COLO668 (cell line): ENCODE measurements at regions not wholly inside any gene's neighbourhood (a gene's known extent, or its start where the extent isn't known, plus 50 kb on each side); places are given as distances from the start of the nearest gene placed in this dataset.

Experiments
- DNase-seq: peaks from one replicate; lab custom pipeline; 2025; ENCODE audit not compliant: unreplicated experiment; lab: John Stamatoyannopoulos, UW

DNA sequence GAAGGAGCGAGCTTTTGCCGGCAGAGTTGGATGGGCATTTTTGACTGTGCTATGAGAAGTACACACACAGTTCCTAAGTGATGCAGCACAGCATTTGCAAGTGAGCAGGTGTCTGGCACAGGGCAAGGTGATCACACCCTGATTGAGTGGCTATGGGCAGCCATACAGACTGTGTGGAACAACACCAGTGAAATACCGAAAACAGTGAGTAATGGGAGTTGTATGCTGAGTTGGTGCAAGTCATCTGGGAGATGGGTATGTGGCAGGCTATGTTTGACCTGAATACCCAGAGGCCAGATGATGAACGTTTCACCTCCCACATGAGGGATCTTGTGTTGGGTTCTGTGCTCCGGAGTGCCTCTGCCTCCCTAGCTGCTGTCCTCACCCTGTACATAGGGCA is 53.5 kb upstream of the TIPARP start:
- no peak for DNase-seq

- peak; percentile 47 for DNase-seq
Measured at GRCh38 chr3:156620260-156620659, 54.1 kb upstream of the TIPARP start.

DNA sequence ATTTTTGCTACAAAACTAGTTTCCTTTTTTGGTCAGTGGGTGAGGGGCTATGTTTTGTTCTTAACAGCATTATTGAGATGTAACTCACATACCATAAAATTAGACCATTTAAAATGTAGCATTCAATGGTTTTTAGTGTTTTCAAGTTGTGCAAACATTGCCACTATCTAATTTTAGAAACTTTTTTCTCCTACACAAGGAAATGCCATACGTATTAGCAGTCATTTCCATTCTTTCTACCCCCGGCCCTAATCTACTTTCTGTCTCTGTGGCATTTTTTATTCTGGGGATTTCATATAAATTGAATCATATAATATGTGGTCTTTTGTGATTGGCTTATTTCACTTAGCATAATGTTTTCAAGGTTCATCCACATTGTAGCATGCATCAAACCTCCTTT is 55.0 kb upstream of the TIPARP start:
- DNase-seq, result no peak

GRCh38 chr3:156617781-156618180 is 56.6 kb upstream of the TIPARP start:
- no peak for DNase-seq

DNA sequence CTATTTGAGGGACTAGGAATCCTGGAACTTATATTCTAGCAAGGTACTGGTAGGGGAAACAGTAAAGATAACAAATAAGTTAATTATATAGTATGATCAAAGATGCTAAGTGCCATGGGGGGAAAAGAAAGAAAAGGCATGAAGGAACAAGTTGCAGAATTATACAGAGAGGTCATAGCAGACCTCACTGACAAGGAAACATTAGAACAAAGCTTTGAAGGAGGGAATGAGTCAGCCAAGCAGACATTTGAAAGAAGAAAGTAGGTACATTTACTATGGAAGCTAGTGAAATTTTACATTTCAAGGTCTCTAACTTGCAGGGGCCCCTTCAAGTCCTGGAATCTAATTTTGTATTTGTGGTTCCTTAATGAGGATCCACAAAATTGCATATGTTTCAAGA is 57.2 kb upstream of the TIPARP start:
- no peak for DNase-seq

GRCh38 chr3:156615592-156616173 is 58.7 kb upstream of the TIPARP start:
- no peak for DNase-seq

- no peak for DNase-seq
Measured at GRCh38 chr3:156614642-156615511, 59.5 kb upstream of the TIPARP start.

DNA sequence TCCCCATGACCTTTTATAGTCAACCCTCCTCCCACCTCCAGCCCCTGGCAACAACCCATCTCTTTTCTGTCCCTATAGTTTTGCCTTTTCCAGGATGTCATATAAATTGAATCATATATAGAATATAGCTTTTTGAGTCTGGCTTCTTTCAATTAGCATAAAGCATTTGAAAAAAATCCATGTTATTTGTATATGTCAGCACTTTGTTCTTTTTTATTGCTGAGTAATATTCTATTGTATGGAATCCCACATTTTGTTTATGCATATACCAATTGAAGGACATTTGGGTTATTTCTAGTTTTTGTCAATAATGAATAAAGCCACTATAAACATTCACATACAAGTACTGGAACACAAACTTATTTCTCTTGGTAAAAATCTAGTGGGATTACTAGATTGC is 58.0 kb upstream of the SSR3 start:
- DNase-seq, result no peak

DNA sequence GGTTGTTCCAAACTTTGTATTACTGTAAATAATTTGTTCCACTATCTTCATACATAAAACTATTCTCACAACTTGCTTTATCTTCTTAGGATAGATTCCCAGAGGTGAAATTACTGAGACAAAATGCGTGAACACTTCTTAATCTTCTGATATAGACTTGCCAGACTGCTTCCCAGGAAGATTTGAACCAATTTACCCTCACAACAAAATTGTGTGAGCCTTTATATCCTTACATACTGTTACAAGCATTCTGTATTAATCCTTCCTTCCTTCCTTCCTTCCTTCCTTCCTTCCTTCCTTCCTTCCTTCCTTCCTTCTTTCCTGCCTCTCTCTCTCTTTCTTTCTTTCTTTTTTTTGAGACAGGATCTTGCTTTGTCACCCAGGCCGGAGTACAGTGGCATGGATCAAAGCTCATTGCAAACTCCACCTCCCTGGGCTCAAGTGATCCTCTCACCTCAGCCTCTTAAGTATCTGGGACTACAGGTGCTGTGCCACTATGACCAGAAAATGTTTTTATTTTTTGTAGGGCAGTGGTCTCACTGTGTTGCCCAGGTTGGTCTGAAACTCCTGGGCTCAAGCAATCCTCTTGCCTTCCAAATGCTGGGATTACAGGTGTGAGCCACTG is 57.1 kb upstream of the SSR3 start:
- no peak for DNase-seq

DNA sequence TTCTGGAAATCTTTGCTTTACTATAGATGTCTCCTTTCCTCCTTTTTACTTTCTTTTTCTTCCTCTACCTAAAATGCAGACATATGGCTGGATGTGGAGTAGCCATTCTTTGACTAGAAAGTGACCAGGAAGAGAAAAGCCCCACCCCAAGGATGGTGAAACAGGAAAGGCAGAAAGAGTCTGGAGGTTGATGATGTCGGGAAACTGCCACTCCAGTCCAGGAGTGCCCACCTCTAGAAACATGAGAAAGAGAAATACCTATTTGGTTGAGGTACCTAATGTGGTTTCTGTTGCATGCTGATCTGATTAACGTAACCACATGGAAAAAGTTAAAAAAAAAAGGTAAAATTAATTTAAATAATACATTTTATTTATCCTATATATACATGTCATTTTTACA is 55.2 kb upstream of the SSR3 start:
- no peak for DNase-seq

DNA sequence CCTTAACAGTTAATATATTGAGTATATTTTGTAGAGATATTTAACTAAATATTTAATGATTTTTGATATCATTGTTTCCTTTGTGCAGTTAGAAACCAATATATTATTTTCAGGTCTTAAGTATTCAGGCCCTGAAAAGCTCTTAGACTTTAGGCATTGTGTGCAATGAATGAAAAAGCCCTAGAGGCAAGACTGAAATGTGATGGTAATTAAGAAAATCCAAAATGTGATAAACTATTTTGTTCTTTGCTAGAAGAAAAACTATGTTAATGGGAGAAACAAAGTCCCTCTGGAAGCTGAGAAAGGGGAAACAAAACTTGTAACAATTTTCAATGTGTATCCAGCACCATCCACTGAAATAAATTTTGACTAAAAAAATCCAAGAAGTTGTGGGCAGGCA is 54.6 kb upstream of the SSR3 start:
- DNase-seq, result no peak

GRCh38 chr3:156608601-156609514 is 53.9 kb upstream of the SSR3 start:
- no peak for DNase-seq

GRCh38 chr3:156606729-156607128 is 51.8 kb upstream of the SSR3 start:
- DNase-seq, result no peak

GRCh38 chr3:156605686-156606605 is 51.0 kb upstream of the SSR3 start:
- DNase-seq, result no peak

GRCh38 chr3:156604642-156605144 is 49.8 kb upstream of the SSR3 start:
- no peak for DNase-seq
